ENCODE measurements at regions not wholly inside any gene's neighbourhood (a gene's known extent, or its start where the extent isn't known, plus 50 kb on each side); places are given as distances from the start of the nearest gene placed in this dataset.

GRCh38 chr2:139225961-139226360, 445.8 kb upstream of the NXPH2 start:
- TF ChIP-seq EZH2 (IDR thresholded peaks at IDR 0.05; ENCODE audit: borderline replicate concordance, insufficient read depth, low read depth, low read length, poor library complexity, severe bottlenecking) = no peak
- TF ChIP-seq CTCF (IDR thresholded peaks at IDR 0.05) = no peak
- peaks cover 4% of the 10 kb centered on the region for H3K9me3 Mint-ChIP-seq (ENCODE audit: insufficient read depth)
- Histone ChIP-seq H3K4me3 (ENCODE audit: control extremely low read depth in 1 of 5, extremely low read depth in 1 of 5, insufficient read depth in 1 of 5, low read depth in 2 of 5, low read length in 4 of 5) (no peak overlapping the region), H4K20me1 (ENCODE audit: control insufficient read depth, insufficient read depth, low read length, poor library complexity, severe bottlenecking) (no peaks in the 10 kb centered on the region), H3K27me3 (replicated peaks in 1 of 4; ENCODE audit: control extremely low read depth in 1 of 4, control insufficient read depth in 3 of 4, insufficient read depth in 4 of 4, low read length in 3 of 4) (no peaks in the 10 kb centered on the region), H3K9ac (ENCODE audit: low read length) (no peak overlapping the region), H3K9me3 (ENCODE audit: control extremely low read depth in 1 of 3, control insufficient read depth in 2 of 3, insufficient read depth in 1 of 3, low read length in 2 of 3) (peaks cover 0 to 3% (median 0%) of the 10 kb centered on the region in 3 donors), H3K27ac (ENCODE audit: low read length in 2 of 2) (no peak overlapping the region), H3K36me3 (replicated peaks in 1 of 2; ENCODE audit: control extremely low read depth in 1 of 2, control insufficient read depth in 1 of 2, extremely low read depth in 1 of 2, insufficient read depth in 2 of 2, low read length in 1 of 2) (no peaks in the 10 kb centered on the region), H3K4me2 (replicated peaks; ENCODE audit: low read depth, low read length, poor library complexity, severe bottlenecking) (no peak overlapping the region), H2AFZ (ENCODE audit: insufficient read depth, low read depth, low read length, poor library complexity, severe bottlenecking) (no peak overlapping the region), H3K4me1 (ENCODE audit: control insufficient read depth in 2 of 2, insufficient read depth in 2 of 2, low read length in 2 of 2) (no peaks in the 10 kb centered on the region), H3K79me2 (ENCODE audit: control insufficient read depth, insufficient read depth, low read length) (no peaks in the 10 kb centered on the region)
- intact Hi-C loops (cut with micrococcal nuclease) = no loop called here
- no peak overlapping the region for H3K4me3 Mint-ChIP-seq
- H3K27me3 Mint-ChIP-seq = no peaks in the 10 kb centered on the region
- no CpG with 5 or more reads among the region's 2 CpGs for whole genome bisulfite sequencing (ENCODE audit: insufficient coverage)
- ChIA-PET POLR2A (no interaction called here), CTCF (no interaction called here)
- ATAC-seq (ENCODE audit: low read depth) (no peak), DNase-seq (no peak)
- no peaks in the 10 kb centered on the region for H3K4me1 Mint-ChIP-seq
- no peak overlapping the region for H3K27ac Mint-ChIP-seq

- DNase-seq = no peak
- Mint-ChIP-seq H3K9me3 (ENCODE audit: insufficient read depth) (peaks cover 4% of the 10 kb centered on the region), H3K4me1 (no peaks in the 10 kb centered on the region), H3K4me3 (no peak overlapping the region), H3K27ac (no peak overlapping the region), H3K27me3 (no peaks in the 10 kb centered on the region)
- TF ChIP-seq EZH2 (IDR thresholded peaks at IDR 0.05; ENCODE audit: borderline replicate concordance, insufficient read depth, low read depth, low read length, poor library complexity, severe bottlenecking) (no peak), CTCF (IDR thresholded peaks at IDR 0.05) (no peak)
- POLR2A ChIA-PET = no interaction called here
- no peaks in the 10 kb centered on the region for H4K20me1 ChIP-seq (ENCODE audit: control insufficient read depth, insufficient read depth, low read length, poor library complexity, severe bottlenecking)
- H3K27me3 ChIP-seq (replicated peaks in 1 of 4; ENCODE audit: control extremely low read depth in 1 of 4, control insufficient read depth in 3 of 4, insufficient read depth in 4 of 4, low read length in 3 of 4) = no peaks in the 10 kb centered on the region
- no peaks in the 10 kb centered on the region for H3K36me3 ChIP-seq (replicated peaks in 1 of 2; ENCODE audit: control extremely low read depth in 1 of 2, control insufficient read depth in 1 of 2, extremely low read depth in 1 of 2, insufficient read depth in 2 of 2, low read length in 1 of 2)
- no peak overlapping the region for H2AFZ ChIP-seq (ENCODE audit: insufficient read depth, low read depth, low read length, poor library complexity, severe bottlenecking)
- H3K79me2 ChIP-seq (ENCODE audit: control insufficient read depth, insufficient read depth, low read length) = no peaks in the 10 kb centered on the region
- H3K27ac ChIP-seq (ENCODE audit: low read length in 2 of 2) = no peak overlapping the region
- intact Hi-C loops (cut with micrococcal nuclease) = no loop called here
- no peak overlapping the region for H3K4me2 ChIP-seq (replicated peaks; ENCODE audit: low read depth, low read length, poor library complexity, severe bottlenecking)
- no peak overlapping the region for H3K9ac ChIP-seq (ENCODE audit: low read length)
- H3K4me1 ChIP-seq (ENCODE audit: control insufficient read depth in 2 of 2, insufficient read depth in 2 of 2, low read length in 2 of 2) = no peaks in the 10 kb centered on the region
- H3K4me3 ChIP-seq (ENCODE audit: control extremely low read depth in 1 of 5, extremely low read depth in 1 of 5, insufficient read depth in 1 of 5, low read depth in 2 of 5, low read length in 4 of 5) = no peak overlapping the region
- WGBS (ENCODE audit: insufficient coverage) = no CpG with 5 or more reads among the region's 1 CpG
- CTCF ChIA-PET = no interaction called here
- H3K9me3 ChIP-seq (ENCODE audit: control extremely low read depth in 1 of 3, control insufficient read depth in 2 of 3, insufficient read depth in 1 of 3, low read length in 2 of 3) = peaks cover 0 to 3% (median 0%) of the 10 kb centered on the region in 3 donors
- no peak for ATAC-seq (ENCODE audit: low read depth)
Observed at GRCh38 chr2:139218181-139218580, 438.0 kb upstream of the NXPH2 start.

Data from B cell (primary cell).